ENCODE measurements at regions not wholly inside any gene's neighbourhood (a gene's known extent, or its start where the extent isn't known, plus 50 kb on each side); places are given as distances from the start of the nearest gene placed in this dataset.

- no peak overlapping the region for H3K27ac ChIP-seq
- H3K4me1 ChIP-seq (replicated peaks): peaks cover 4% of the 10 kb centered on the region; the same call in 1 of the 2 replicates
- H3K4me3 ChIP-seq: no peak overlapping the region
- H3K27me3 ChIP-seq (replicated peaks): no peaks in the 10 kb centered on the region
- no peak for DNase-seq (ENCODE audit: low read depth in 1 of 2, low spot score in 2 of 2)
- no peaks in the 10 kb centered on the region; the same call in 1 of the 2 replicates for H3K9me3 ChIP-seq (replicated peaks)
- no peaks in the 10 kb centered on the region for H3K36me3 ChIP-seq
Observed at GRCh38 chr10:85315657-85316056, 987.3 kb downstream of the CCSER2 start.

- no peak for DNase-seq (ENCODE audit: low read depth in 1 of 2, low spot score in 2 of 2)
- peaks cover 4% of the 10 kb centered on the region; the same call in 1 of the 2 replicates for H3K4me1 ChIP-seq (replicated peaks)
Observed at GRCh38 chr10:85316276-85316675, 987.9 kb downstream of the CCSER2 start.

DNA sequence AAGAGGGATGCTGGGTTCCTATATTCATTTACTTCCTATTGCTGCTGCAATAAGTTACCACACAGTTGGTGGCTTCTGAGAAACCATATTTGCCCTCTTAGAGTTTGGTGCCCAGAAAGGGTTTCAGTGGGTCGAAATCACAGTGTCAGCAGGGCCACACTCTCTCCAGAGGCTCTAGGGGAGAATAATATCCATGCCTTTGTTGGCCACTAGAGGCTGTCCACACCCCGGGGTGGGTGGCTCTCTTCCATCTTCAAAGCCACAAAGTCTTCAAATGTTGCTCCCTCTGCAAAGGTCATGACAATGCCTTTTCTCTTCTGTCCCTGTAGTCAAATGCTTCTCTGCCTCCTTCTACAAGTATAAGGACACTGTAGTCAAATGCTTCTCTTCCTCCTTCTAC, 989.4 kb downstream of the CCSER2 start:
- Histone ChIP-seq H3K27me3 (replicated peaks) (no peaks in the 10 kb centered on the region), H3K27ac (no peak overlapping the region), H3K4me1 (replicated peaks) (peaks cover 4% of the 10 kb centered on the region; the same call in 1 of the 2 replicates), H3K9me3 (replicated peaks) (no peaks in the 10 kb centered on the region; the same call in 1 of the 2 replicates), H3K4me3 (no peak overlapping the region), H3K36me3 (no peaks in the 10 kb centered on the region)
- no peak for DNase-seq (ENCODE audit: low read depth in 1 of 2, low spot score in 2 of 2)

More at GRCh38 chr10:85316276-85316675, 987.9 kb downstream of the CCSER2 start:
- Histone ChIP-seq H3K36me3 (no peaks in the 10 kb centered on the region), H3K4me3 (no peak overlapping the region), H3K9me3 (replicated peaks) (no peaks in the 10 kb centered on the region; the same call in 1 of the 2 replicates), H3K27ac (no peak overlapping the region), H3K27me3 (replicated peaks) (no peaks in the 10 kb centered on the region)

DNA sequence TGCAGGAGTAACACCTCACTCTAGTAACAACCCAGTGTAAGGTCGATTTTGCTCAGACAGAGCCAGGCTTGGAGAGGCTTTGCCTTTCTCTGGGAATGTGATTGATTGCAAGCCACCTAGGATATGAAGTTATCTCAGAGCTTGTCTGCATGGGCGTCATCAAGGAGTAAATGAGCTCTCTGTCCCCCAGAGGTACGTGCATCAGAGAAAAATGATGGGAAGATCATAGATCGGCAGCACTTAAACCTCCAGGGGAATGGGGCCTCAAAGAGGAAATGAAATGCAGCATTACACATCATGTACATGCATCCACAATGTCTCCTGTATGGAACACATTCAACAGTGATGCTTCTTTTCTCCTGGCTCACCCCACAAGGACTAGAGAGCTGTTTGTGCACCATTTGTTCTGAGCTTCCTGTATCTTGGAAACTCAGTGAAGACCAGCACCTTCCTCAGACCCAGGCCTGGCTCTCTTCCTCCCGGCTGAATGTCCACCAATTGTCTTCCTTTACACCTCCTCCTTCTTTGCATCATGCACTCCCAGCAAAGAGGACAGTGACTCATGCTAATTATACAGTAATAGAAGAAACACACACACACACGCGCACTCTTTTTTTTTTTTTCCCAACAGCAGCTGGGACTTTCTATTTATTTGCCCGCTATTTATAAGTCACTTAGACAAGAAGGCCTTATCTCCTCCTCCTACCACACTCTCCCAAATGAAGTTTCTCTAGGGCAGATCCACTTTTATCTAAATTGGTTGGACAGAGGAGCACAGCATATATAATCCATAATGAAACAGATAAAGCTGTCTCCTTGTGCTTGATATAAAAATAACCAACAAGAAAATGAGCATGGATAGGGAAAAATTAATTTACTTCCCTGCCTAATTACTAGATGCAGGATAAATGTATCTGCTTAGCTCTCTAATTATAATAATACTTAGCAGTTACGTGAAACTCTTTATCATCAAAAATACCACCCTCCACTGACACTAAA, 990.7 kb downstream of the CCSER2 start:
- H3K4me3 ChIP-seq: no peak overlapping the region
- peak in 1 of 2 experiments; percentile 61 for DNase-seq (ENCODE audit: low read depth in 1 of 2, low spot score in 2 of 2)
- no peaks in the 10 kb centered on the region; the same call in 1 of the 2 replicates for H3K9me3 ChIP-seq (replicated peaks)

GRCh38 chr10:85319826-85320225, 991.4 kb downstream of the CCSER2 start:
- peaks cover 4% of the 10 kb centered on the region; the same call in 1 of the 2 replicates for H3K4me1 ChIP-seq (replicated peaks)
- DNase-seq (ENCODE audit: low read depth in 1 of 2, low spot score in 2 of 2): no peak
- H3K4me3 ChIP-seq: no peak overlapping the region
- H3K27ac ChIP-seq: no peak overlapping the region
- H3K27me3 ChIP-seq (replicated peaks): no peaks in the 10 kb centered on the region
- no peaks in the 10 kb centered on the region; the same call in 1 of the 2 replicates for H3K9me3 ChIP-seq (replicated peaks)
- H3K36me3 ChIP-seq: no peaks in the 10 kb centered on the region

More for the DNA sequence above, 990.7 kb downstream of the CCSER2 start:
- Histone ChIP-seq H3K4me1 (replicated peaks) (peaks cover 4% of the 10 kb centered on the region; the same call in 1 of the 2 replicates), H3K27me3 (replicated peaks) (no peaks in the 10 kb centered on the region), H3K36me3 (no peaks in the 10 kb centered on the region), H3K27ac (no peak overlapping the region)

GRCh38 chr10:85333594-85333993, 1005.2 kb downstream of the CCSER2 start:
- Histone ChIP-seq H3K4me3 (no peak overlapping the region), H3K27me3 (replicated peaks) (no peaks in the 10 kb centered on the region), H3K27ac (no peak overlapping the region), H3K4me1 (replicated peaks) (no peaks in the 10 kb centered on the region), H3K36me3 (no peaks in the 10 kb centered on the region), H3K9me3 (replicated peaks) (peaks cover 2% of the 10 kb centered on the region; the same call in 1 of the 2 replicates)
- DNase-seq (ENCODE audit: low read depth in 1 of 2, low spot score in 2 of 2): no peak

DNA sequence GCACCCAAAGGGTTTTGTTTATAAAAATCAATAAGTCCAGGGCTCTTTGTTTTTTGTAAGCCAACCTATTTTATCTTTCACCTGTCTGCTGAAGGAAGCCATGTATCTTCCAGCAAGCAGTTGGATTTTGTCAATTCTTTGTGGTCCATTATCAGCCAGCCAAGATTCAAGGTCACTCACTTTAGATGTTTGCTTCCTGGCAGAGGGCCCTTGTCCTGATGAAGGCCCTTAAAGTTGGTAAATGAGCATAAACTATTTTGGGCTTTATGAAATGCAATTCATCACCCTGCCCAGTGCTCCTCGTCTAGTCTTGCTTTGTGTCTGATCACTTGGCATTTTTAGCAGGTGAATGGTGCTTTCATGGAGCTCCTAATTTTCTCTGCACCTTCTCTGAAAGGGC, 1004.2 kb downstream of the GRID1 start:
- Histone ChIP-seq H3K36me3 (no peaks in the 10 kb centered on the region), H3K4me1 (replicated peaks) (no peaks in the 10 kb centered on the region), H3K4me3 (no peak overlapping the region), H3K27ac (no peak overlapping the region), H3K9me3 (replicated peaks) (no peaks in the 10 kb centered on the region), H3K27me3 (replicated peaks) (no peaks in the 10 kb centered on the region)
- DNase-seq (ENCODE audit: low read depth in 1 of 2, low spot score in 2 of 2): no peak

- DNase-seq (ENCODE audit: low read depth in 1 of 2, low spot score in 2 of 2): no peak
- Histone ChIP-seq H3K4me1 (replicated peaks) (no peaks in the 10 kb centered on the region), H3K27me3 (replicated peaks) (no peaks in the 10 kb centered on the region), H3K36me3 (no peaks in the 10 kb centered on the region), H3K27ac (no peak overlapping the region), H3K4me3 (no peak overlapping the region), H3K9me3 (replicated peaks) (no peaks in the 10 kb centered on the region)
Observed at GRCh38 chr10:85377029-85377806, 989.4 kb downstream of the GRID1 start.

DNA sequence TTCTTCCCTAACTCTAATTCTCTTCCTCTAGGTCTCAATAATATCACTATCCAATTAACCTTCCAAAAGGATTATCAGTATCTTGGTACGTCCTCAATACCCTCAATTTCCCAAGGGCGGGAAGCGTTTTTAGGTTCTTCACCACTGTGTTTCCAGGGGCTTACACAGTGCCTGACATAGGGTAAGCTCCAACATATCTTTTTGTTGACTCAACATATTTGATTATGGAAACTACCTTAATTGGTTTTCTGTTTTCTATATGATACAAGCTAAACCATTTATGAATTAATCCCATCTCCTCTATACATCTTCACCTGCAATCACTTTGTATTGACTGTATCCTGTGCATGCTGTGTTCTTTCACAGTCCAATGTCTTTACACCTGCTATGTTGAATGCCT, 987.3 kb downstream of the GRID1 start:
- Histone ChIP-seq H3K4me1 (replicated peaks) (no peaks in the 10 kb centered on the region), H3K36me3 (no peaks in the 10 kb centered on the region), H3K9me3 (replicated peaks) (no peaks in the 10 kb centered on the region), H3K4me3 (no peak overlapping the region), H3K27me3 (replicated peaks) (no peaks in the 10 kb centered on the region), H3K27ac (no peak overlapping the region)
- no peak for DNase-seq (ENCODE audit: low read depth in 1 of 2, low spot score in 2 of 2)

- Histone ChIP-seq H3K4me3 (no peak overlapping the region), H3K9me3 (replicated peaks) (peaks cover 2% of the 10 kb centered on the region; the same call in 1 of the 2 replicates), H3K4me1 (replicated peaks) (no peaks in the 10 kb centered on the region), H3K36me3 (no peaks in the 10 kb centered on the region), H3K27me3 (replicated peaks) (no peaks in the 10 kb centered on the region), H3K27ac (no peak overlapping the region)
- DNase-seq (ENCODE audit: low read depth in 1 of 2, low spot score in 2 of 2): no peak
Observed at GRCh38 chr10:85400981-85401695, 965.5 kb downstream of the GRID1 start.

DNA sequence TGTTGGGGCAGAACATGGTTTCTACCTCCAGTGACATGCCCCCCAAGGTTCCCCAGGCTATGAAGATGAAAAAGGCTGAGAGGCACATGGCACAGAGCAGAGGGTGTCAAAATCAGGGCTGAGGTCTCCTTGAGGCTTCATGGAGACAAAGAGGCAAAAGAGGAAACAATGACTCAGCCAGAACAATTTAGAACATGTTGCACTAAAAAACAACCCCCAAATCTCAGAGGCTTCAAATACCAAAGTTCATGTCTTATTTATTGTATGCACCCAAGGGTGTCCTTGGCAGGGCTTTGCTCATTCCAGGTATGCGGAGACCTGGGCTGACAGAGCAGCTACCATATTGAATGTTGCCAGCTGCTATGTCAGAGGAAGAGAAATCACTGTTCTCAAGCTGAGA, 964.1 kb downstream of the GRID1 start:
- Histone ChIP-seq H3K36me3 (no peaks in the 10 kb centered on the region), H3K27me3 (replicated peaks) (no peaks in the 10 kb centered on the region), H3K9me3 (replicated peaks) (peaks cover 2% of the 10 kb centered on the region; the same call in 1 of the 2 replicates), H3K4me1 (replicated peaks) (no peaks in the 10 kb centered on the region), H3K27ac (no peak overlapping the region), H3K4me3 (no peak overlapping the region)
- no peak for DNase-seq (ENCODE audit: low read depth in 1 of 2, low spot score in 2 of 2)

GRCh38 chr10:85407088-85407487, 959.5 kb downstream of the GRID1 start:
- H3K36me3 ChIP-seq: no peaks in the 10 kb centered on the region
- no peak overlapping the region for H3K4me3 ChIP-seq
- H3K4me1 ChIP-seq (replicated peaks): no peaks in the 10 kb centered on the region
- DNase-seq (ENCODE audit: low read depth in 1 of 2, low spot score in 2 of 2): no peak
- H3K27ac ChIP-seq: no peak overlapping the region
- 0 out of 2 replicates have a peak, but pooled peaks cover 2% of the 10 kb centered on the region for H3K9me3 ChIP-seq (replicated peaks)
- H3K27me3 ChIP-seq (replicated peaks): no peaks in the 10 kb centered on the region

- DNase-seq (ENCODE audit: low read depth in 1 of 2, low spot score in 2 of 2): no peak
- Histone ChIP-seq H3K4me1 (replicated peaks) (no peaks in the 10 kb centered on the region), H3K9me3 (replicated peaks) (0 out of 2 replicates have a peak, but pooled peaks cover 2% of the 10 kb centered on the region), H3K27me3 (replicated peaks) (no peaks in the 10 kb centered on the region), H3K27ac (no peak overlapping the region), H3K4me3 (no peak overlapping the region), H3K36me3 (no peaks in the 10 kb centered on the region)
Observed at GRCh38 chr10:85408388-85408787, 958.2 kb downstream of the GRID1 start.

Measured in SJSA1 (cell line).